GM19025 (cell line): ENCODE measurements at regions not wholly inside any gene's neighbourhood (a gene's known extent, or its start where the extent isn't known, plus 50 kb on each side); places are given as distances from the start of the nearest gene placed in this dataset.

Source experiments
- ATAC-seq: cut with Tn5 transposase; IDR thresholded peaks from one replicate; pipeline ENCODE4 v1.9.1; 2021; ENCODE audit warnings: mild to moderate bottlenecking, low read depth, moderate library complexity; ENCODE audit not compliant: unreplicated experiment

- peak; percentile 55 for ATAC-seq
These were observed 102.6 kb upstream of the MYCBP2 start for GRCh38 chr13:77429320-77430142.

GRCh38 chr13:77425705-77426104 lies 98.8 kb upstream of the MYCBP2 start:
- ATAC-seq = no peak

- ATAC-seq = no peak
These were observed 96.4 kb upstream of the MYCBP2 start for GRCh38 chr13:77423296-77423695.

GRCh38 chr13:77422724-77423123 lies 95.8 kb upstream of the MYCBP2 start:
- ATAC-seq = no peak

- no peak for ATAC-seq
These were observed 91.0 kb upstream of the MYCBP2 start for GRCh38 chr13:77417897-77418296.

- no peak for ATAC-seq
These were observed 89.8 kb upstream of the MYCBP2 start for GRCh38 chr13:77416666-77417212.

GRCh38 chr13:77415253-77416071 lies 88.6 kb upstream of the MYCBP2 start:
- ATAC-seq = peak; percentile 80

- ATAC-seq = no peak
These were observed 86.0 kb upstream of the MYCBP2 start for GRCh38 chr13:77412860-77413259.

- no peak for ATAC-seq
These were observed 85.3 kb upstream of the MYCBP2 start for GRCh38 chr13:77412116-77412635.

- no peak for ATAC-seq
These were observed 82.5 kb upstream of the MYCBP2 start for GRCh38 chr13:77409412-77409811.

- no peak for ATAC-seq
These were observed 79.9 kb upstream of the MYCBP2 start for GRCh38 chr13:77406644-77407440.

GRCh38 chr13:77398825-77399620 lies 72.1 kb upstream of the MYCBP2 start:
- ATAC-seq = no peak

GRCh38 chr13:77397636-77398035 lies 70.7 kb upstream of the MYCBP2 start:
- ATAC-seq = no peak

GRCh38 chr13:77391475-77391874 lies 64.6 kb upstream of the MYCBP2 start:
- no peak for ATAC-seq

- ATAC-seq = no peak
These were observed 63.5 kb upstream of the MYCBP2 start for GRCh38 chr13:77390391-77390790.

- ATAC-seq = no peak
These were observed 62.7 kb upstream of the MYCBP2 start for GRCh38 chr13:77389625-77390000.

GRCh38 chr13:77388944-77389624 lies 62.2 kb upstream of the MYCBP2 start:
- ATAC-seq = no peak

- no peak for ATAC-seq
These were observed 60.8 kb upstream of the MYCBP2 start for GRCh38 chr13:77387607-77388200.
